Activated CD4-positive, alpha-beta T cell treated with anti-CD3 and anti-CD28 coated beads, Interleukin-10, Interleukin-2, amounts not matched to agents 100 ng/mL and 50 ng/mL, durations not matched to agents 16 hours and 8 hours (primary cell): ENCODE measurements at regions not wholly inside any gene's neighbourhood (a gene's known extent, or its start where the extent isn't known, plus 50 kb on each side); places are given as distances from the start of the nearest gene placed in this dataset.

Experiments
- DNase-seq: peaks from one replicate; pipeline ENCODE4 v3.0.0-alpha.2; 2020

DNA sequence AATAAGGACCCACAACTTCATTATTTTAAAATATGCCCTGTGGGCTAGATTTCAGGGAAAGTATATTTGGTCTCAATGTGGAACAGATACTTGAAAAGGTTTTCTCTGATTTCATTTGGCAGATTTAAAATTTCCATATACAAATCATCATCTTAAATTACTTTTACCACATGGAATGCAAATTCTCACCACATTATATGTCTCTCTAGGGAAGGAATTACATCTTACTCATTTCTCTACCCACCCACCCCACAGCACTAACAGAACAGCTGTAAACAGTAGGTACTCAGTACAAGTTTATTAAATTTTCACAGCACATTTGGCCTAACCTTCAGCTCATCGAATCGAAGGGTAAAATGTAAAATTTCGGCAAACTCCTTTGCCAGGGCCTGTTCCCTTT, 104.0 kb downstream of the CYRIA start:
- no peak for DNase-seq

DNA sequence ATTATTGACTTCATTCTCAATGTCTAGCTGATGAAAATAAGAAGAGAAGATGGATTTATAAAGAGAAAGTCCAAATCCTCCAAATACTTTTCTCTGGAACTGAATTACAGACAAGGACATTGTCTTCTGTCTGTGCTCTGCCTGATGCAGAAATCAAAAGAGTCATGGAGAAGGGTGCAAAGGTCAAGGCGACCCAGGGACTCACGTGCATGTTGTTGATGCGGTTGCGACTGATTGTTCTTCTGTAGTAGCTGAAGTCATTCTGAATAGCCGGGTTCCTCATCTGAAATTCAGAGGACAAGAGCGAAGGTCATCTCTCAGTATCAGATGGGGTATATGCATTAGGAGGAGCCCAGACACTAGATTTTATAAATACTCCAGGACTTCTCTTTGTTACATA, 104.4 kb downstream of the CYRIA start:
- DNase-seq: no peak

DNA sequence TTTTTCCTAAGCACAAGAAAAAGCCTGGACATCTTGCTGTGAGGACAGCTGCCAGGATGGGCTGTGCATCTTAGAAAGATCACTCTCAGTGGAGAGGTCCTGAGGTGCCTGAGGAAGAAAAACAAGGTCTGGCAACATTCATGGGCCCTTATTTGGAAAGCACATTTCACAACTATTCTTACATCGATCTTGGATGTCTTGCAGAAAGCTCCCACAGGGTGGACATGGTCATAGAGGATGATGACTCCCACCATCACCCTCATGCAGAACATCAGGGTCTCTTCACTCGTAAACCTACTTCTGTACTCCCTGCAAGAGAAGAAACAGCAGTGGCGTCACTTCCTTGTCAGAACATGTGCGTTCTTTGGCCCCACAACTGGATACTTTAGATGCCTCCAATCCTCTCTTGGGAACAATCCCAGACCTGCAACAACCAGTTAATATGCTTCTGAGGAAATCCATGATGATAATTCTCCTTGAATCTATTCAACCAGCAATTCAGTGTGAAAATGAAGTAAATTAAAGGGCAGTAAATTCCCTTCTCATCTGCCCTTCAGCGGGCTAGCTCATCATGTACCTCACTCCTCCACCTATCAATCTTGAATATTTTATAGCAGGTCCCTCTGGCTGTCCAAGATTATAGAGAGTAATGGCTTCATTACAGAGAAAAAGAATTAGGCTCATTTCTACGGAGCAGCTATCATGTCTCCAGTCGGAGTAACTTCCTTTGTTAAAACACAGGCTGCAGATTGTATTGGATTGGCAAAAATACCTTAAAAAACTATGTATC, 106.2 kb downstream of the CYRIA start:
- DNase-seq: no peak

DNA sequence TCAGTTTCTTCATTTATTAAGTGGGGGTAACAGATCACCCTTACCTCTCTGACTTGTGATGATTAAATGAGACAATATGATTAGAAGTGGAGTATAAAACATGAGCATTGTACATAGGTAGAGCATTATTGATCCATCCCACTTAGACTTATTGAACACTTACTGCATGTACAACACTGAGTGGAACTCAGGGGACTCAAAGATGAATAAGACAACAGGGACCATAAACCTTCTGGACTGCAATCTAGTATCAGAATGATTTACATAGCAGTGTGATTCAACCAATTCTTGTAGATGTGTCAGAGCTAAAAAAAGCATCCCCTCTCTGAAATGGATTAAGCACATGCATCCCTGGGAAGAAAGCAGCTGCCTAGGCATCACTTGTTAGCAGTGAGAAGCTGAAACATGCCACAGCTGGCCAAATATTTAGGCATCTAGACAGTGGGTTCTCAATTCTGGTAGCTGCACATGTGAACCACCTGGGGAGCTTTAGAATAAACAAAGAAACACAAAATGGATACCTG, 111.5 kb downstream of the CYRIA start:
- no peak for DNase-seq

DNA sequence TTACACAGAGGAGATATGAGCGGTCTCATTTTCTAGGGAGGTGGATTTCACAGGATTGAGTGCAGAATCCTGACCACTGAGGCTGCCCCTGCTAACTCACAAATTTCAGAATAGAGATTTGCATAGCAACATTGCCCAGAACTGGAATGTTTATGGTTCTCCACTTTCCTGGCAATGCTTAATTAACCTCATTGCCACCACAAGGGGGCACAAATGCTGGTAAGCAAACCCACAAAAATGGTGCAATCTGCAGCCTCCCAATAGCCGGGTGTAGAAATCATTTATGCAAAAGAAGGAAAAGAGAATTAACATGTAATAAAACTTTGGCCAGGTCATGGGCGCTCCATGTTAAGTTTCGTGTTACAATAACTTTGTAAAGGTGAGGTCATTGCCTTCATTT, 112.4 kb downstream of the CYRIA start:
- peak; percentile 32 for DNase-seq

DNA sequence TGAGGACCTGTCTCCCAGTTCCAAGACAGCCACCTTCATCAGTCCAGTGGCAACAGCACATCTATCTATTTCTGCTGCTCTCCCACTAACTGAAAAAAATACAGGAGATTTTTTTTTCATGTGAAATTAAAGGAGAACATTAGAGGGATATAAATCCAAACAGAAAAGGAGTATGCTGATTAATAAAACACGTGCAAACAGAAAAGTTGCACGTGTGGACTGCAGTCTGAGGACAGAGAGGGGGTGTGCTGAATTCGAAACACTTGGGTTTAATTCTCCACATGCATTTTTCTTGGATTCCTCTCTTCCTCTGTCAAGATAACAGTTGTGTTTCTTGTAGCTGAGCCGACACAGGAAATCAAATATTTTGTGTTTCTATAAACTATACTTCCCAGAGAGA, 113.4 kb downstream of the CYRIA start:
- no peak for DNase-seq

DNA sequence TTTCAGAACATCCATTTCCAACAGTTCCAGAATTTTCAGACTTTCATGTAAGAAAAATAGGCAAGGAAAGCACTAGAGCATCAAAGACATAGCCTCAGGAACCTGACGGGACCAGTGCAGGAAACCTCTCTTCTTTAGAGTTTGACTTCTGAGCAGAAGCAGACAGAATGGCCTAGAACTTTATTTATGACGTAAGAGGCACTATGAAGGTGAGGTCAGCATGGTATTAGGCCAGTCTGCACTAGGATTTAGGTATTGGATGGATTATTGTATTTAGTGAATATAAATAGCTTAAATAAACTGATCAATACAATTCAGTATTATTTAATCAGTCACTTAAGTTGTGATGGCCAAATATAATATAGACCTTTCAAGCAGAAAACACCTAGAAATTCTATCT, 117.6 kb downstream of the CYRIA start:
- no peak for DNase-seq

DNA sequence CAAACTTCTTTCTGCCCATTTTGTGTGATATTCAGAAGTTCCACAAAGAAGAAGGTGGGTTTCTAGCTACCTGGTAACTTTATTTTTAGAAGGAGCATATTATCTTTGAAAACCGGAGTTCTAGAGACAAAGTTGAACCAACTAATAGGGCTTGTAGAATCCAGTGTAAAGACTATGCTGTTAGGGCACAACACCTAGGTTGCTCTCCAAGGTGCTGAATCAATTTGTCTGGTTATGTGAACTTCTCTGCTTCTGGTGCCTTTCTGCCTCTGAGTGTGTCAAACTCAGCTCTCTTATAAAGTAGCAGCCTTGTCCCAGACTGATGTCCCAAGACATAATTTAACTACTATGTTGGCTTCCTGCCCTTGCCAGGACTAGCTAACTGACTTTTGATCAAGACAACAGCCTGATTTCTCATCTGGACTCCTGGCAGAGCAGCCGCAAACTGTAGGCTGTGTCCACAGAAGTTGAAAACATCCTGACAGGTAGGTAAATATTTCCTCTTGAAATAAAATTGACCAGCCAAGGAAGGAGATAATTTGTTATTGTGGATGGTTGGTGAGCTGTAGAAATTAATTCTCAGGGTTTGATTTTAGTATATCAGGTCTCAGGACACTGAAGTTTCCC, 119.4 kb downstream of the CYRIA start:
- DNase-seq: peak; percentile 28

DNA sequence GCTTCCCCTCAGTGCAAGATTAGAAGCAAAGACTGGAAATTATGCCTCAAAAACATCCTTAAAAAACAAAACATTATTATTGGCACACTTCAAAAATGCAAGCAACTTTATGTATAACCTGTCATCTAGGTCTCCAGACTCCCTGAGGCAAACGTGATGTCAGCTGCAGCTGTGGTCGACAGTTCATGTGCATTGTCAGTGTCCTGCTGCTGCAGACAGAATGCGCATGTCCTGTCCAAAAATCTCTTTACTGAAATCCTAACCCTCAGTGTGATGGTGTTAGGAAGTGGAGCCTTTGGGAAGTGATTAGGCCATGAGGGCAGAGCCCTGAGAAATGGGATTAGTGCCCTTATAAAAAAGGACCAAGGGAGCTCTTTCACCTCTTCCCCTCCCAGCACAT, 126.9 kb downstream of the CYRIA start:
- DNase-seq: no peak

DNA sequence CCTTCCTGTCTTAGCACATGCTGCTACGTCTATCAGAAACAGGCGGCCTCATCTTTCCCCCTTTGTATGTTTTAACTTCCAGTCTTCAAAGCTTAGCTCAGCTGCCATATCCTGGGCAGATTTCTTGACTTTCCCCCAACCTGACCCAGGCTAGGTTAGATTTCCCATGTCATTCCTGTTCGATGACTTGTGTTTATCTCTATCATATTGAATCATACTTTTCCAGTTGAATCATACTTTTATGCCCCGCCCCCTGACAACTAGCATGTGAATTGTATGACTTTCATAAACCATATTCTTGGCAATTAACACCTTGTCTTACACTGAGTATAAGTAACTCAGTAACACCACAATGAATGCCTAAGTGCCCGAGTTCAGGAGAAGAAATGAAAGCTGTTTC, 128.3 kb downstream of the CYRIA start:
- no peak for DNase-seq

DNA sequence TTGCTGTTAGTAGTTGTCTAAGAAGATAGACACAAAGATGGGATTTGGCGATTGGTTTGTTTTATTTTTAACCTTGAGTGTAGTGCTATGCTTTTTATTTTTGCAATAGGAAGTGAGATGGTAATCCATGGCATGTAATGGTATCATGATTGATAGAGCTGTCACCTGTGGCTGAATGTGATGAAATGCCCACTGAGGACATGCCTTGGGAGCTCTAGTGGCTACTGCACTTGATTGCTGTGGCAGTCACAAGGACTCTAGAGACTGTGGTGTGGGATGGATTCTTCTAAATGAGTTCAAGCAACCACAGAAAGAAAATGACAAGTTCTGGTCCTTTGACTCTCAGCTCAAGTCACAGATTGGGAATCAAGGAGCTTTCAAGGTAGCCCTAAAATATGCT, 139.4 kb downstream of the CYRIA start:
- no peak for DNase-seq

DNA sequence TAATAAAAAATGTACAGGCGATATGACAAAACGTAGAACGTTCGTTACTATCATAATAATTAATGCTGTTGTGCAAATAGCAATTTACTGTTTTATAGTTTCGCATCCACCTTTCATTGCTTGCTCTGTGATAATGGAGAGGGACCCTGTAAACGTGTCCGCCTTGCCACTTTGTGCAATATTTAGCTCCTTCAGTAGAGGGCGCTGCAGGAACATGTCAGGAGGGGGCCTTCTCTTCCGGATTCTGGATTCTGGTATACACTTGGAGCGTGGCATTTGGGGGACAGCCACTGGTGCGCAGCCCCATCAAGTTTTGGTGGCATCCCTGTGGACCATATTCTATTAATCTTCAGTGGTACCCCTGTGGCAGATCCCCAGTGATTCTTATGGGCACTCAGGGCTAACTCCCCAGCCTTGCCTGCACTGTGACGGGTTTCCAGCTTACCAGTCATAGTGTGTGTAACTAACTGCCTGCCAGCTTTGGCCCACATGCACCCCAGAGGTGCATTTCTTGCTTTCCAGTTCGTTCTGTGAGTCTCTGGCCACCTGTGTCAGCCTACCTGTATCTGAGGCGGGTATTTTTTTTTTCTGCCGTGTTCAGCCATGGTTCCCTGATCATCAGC, 140.3 kb downstream of the CYRIA start:
- DNase-seq: peak; percentile 39

DNA sequence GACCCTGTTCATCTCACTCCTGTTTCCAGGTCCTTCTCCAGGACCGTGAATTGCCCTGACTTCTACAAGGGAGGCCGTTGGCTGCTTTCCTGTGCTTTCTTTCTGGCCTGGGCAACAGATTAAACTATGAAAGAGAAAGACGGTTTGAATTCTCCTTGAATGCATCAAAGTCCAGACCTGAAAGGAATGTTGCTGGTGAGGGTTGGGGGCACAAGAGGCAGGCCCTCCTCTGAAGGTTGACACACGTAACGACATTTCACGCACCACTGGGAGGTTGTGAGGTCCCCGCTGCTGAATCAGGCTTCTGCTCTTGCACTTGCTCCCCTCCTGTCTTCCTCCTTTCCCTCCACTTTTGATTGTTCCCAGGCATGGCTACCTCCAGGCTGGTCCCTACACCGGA, 141.9 kb downstream of the CYRIA start:
- no peak for DNase-seq

DNA sequence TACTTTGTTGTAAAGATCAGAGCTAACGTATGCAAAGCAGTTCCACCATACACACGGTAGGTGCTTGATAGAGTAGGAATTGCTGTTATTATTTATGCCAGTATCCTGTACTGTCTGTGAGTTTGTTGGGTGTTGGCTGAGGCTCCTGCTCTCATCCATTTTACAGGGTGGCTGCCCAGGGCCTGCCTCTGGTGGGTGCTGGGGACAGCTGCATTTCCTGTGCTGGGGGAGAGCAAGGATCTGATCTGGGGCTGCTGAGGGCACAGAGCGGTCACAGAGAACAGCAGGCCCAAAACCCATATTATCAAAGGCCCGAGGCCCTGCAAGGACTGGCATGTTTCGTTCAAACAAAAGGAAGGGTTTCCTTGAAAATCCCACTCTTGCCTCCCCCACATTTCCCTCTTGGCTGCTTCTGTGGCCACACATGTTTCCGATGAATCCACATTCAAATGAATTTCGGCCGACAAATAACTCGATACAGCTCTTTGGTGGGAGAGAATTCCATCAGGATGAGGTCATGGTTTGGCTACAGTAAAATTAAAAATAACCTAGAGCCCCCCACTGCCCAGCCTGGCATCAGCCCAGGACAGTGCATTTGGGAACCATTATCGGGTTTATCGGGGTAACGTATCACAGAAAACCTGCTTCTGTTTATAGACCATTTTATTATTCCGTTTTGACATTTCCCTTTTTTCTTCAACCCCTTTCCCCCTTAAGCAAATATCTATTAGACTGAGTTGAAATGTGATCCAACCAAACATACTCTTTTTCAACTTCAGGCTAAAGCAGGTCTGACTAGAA, 143.4 kb downstream of the CYRIA start:
- DNase-seq: no peak

DNA sequence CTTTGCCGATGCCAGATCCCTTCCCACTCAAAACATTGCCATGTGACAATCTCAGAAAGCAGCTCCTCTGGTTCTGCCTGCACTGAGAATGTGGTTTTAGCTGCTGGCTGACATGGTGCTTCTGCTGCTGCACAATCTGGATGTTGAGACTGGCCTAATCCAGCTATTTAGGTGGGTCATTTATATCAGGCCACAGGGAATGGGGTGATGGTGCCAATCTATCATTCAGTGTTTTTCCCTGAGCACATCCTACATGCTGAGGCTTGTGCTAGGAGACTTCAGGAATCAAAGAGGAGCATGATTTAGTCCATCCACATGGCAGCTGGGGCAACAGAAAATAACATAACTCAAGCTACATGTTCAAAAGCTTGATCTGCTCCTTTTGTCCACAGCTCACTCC, 144.7 kb downstream of the CYRIA start:
- DNase-seq: no peak

DNA sequence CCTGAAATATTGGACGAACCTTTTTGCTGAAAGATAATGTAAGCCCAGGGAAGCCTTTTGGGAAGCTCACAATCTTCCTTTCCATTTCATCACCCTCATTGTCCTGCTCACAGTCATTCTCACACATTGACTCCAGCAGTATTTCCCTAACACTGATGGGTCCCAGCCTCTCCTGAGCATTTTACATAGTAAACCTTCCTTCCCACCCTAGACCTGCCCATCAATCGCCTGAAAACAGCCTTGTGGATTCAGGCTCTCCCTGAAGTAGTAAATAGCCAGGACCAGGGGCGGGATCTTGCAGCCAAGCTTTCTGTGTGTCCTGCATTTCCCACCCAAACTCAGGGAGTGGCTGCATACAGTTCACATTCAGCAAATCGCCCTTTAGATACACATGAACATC, 149.9 kb downstream of the CYRIA start:
- no peak for DNase-seq

DNA sequence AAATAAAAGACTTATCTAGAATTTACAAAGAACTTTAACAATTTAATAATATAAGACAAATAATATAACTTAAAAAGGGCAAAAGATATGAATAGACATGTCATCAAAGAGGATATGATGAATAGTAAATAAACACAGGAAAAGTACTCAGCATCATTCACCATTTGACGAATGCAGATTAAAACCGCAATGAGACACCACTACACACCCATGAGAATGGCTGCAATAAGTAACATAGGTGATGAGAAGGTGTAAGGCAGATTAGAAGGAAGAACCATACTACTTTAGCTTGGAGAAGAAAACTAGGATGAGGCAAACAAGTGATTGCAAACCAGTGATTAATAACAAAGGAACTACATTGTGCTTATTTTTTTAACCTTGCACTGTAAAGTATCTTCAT, 152.0 kb downstream of the CYRIA start:
- DNase-seq: no peak

DNA sequence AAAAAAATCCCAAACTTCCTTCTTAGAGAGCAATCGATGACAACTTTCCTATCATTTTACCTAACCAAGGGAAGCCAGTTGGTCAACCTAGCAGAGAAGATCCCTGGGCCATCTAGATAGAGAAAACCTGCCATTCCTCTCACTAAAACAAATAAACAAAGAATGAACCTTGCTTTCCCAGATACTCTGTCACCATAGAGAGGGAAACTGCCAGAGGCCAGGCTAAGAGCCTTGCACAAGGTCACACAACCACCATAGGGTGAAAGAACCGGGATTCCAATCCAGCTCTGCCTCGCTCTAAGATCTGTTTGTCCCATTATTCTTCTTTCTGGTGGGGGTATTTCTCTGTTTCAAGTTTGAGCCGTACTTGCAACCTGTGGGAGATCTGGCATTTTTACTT, 154.6 kb downstream of the CYRIA start:
- no peak for DNase-seq

DNA sequence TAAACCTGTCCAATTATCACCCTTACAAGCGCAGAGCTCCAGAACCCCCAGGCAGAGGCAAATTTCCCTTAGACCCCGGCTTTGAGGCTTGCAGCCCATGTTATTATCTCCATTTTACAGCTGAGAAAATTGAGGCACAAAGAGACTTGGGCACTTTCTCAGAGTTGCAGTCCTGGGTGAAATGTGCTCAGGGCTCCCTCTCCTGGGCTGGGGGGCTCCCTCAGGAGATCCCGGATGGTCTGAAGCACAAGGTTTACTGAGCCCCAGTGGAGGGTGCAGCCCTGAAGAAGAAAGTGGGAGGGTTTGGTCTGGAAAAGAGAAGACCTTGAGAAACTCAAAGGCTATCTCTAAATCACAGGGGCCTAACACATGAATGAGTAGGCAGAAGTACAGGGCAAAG, 156.6 kb downstream of the CYRIA start:
- no peak for DNase-seq

DNA sequence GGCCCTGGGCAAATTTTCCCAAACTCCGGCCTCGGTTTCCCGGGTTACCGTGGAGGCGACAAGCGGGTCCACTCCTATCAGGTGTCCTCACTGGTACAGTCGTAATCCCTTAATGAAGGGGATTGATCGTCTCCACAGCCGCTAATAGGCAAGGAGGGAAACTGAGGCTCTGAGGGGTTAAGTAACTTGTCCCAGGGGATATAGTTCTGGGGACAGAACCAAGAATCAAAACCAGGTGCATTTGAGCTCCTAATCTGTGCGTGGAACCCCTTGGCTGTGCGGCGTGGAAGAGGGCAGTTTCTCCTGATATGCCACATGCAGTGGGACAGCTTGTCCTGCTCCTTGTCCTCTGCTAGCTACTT, 157.2 kb downstream of the CYRIA start:
- no peak for DNase-seq

DNA sequence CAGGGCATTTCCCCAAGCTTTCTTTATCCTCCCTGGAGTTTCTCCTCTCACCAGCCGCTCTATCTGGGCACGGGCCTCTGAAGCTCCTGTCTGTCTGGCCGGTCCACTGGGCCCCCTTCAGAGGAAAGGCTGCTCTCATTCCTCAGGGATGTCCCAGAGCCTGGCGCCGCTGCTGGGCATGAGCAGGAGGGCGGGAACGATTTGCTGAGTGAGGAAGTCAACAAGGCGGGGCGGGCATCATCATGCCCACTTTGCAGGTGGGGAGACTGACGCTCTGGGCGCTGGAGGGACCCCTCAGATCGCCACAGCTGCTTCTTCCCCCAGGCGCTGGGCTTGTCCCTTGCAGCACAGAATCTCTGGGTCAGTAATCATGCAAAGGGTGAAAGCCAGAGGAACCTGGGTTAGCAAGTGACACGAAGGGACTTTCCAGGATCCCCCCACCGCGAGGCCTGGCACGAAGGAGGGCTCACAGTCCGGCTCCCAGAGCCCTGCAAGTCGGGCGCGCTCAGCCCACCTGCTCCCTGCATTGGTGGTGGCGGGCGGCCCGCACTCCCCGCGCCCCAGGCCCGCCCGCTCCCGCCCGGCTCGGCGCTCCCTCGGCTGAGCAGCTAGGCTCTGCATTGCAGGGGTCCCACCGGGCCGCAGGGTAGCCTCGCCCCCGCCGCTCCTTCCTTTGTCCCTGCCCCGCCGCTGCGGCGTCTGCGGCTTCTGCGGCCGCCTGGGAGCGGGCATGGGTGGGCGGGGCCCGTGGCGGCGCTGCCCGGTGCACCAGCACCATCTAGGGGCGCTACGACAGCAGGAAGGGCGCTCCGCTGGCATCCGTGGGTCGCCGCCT, 157.8 kb downstream of the CYRIA start:
- peak; percentile 17 for DNase-seq

DNA sequence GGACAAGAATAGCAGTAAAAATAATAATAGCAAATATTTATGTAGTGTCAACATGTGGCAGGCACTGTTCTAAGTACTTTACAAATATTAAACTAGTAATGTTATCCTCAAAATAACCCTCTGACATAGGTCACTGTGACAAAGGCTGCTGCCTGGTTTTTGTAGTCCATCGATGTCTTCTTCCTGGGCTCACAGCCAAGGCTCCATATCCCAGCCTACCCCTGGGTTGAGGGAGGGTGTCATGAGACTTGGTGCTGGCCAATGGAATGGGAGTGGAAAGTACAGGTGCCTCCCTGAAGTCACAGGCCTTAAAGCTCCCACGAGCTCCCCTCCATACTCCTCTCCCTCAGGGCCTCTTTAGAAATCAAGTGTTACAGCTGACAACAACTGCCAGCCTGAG, 159.3 kb downstream of the CYRIA start:
- DNase-seq: no peak
